HG03060 (cell line): ENCODE measurements at regions not wholly inside any gene's neighbourhood (a gene's known extent, or its start where the extent isn't known, plus 50 kb on each side); places are given as distances from the start of the nearest gene placed in this dataset.

Experiments used
- ATAC-seq: cut with Tn5 transposase; IDR thresholded peaks from one replicate; pipeline ENCODE4 v1.9.1; 2021; ENCODE audit warnings: low read depth, moderate number of reproducible peaks; ENCODE audit not compliant: unreplicated experiment

GRCh38 chr7:37504801-37505200, 56.1 kb upstream of the ELMO1 start:
- no peak for ATAC-seq

GRCh38 chr7:37505750-37506353, 57.2 kb upstream of the ELMO1 start:
- ATAC-seq, result no peak

- no peak for ATAC-seq
Measured at GRCh38 chr7:37508118-37508517, 59.5 kb upstream of the ELMO1 start.

GRCh38 chr7:37510043-37510634, 61.5 kb upstream of the ELMO1 start:
- ATAC-seq, result no peak

DNA sequence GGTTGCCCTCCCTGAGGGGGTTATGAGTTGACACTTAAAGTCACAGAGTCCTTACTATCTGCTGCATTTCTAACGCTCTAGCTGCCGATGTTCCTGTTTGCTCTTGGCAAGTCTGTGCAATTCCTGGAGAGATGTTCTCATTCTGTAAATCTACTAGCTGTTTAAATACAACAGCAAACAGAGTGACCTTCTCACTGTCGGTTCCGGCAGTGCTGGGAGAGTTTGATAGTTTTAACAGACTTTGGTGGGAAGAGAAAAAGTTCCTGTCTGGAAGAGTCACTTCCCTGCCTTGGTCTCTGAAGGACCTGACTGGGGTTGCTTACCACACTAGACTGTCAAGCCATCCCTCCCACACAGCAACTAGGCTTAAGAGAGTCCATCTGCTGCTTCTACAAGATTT, 63.3 kb upstream of the ELMO1 start:
- no peak for ATAC-seq

DNA sequence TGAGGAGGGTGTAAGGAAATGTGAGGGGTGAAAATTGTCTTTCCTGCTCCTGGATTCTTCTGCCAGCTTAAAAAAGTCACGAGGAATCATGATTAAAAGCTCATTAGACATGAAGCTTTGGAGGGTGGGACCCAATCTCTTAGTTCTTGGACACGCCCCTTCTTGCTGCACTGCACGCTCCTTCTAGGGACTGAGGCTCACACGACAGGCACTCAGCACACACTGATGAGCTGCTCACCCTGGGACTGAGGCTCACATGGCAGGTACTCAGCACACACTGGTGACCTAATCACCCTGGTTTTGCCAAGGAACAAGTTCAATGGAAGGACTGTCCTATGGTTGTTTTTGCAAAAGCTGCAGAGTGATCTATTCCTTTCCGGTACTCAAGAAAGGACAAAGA, 65.8 kb upstream of the ELMO1 start:
- no peak for ATAC-seq

- no peak for ATAC-seq
Measured at GRCh38 chr7:37516664-37517063, 68.0 kb upstream of the ELMO1 start.

DNA sequence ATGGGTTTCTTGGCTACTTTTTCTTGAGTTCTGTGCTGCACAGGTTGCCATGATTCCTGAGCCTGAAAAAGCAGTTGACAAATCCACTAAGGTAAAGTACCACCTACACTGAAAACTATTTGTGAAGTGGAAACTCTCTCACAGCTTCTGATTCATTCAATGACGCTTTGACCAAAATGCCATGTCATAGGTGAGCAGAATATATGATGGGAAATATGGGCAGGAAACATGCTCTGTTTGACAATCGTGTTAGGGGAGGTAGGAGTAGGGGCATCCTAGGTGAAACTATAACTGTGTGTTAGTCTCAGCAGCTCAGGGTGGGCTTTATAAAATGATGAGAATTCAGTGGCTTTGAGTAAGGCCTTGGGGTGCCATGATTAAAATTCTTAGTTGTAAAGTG, 69.6 kb upstream of the ELMO1 start:
- no peak for ATAC-seq

- no peak for ATAC-seq
Measured at GRCh38 chr7:37524056-37524455, 75.4 kb upstream of the ELMO1 start.

GRCh38 chr7:37524797-37525196, 76.1 kb upstream of the ELMO1 start:
- ATAC-seq, result no peak

DNA sequence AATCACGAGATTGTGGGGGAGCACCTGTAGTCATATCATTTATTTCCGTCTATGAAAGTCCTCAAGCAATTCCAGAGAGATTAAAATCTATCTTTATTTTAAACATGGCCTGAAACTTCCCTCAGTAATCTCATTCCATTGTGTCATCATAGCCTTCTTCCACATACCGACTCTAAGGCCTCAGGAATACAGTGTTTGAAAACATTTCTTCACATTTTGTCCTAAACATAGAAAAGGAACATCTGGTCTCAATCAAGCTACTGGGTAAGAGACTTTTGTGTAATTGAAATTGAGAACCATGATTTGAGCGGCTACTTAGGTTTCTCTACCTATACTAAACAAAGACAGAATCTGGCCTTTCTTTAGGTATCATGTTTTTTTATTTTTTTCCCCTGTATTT, 78.0 kb upstream of the ELMO1 start:
- ATAC-seq, result no peak

DNA sequence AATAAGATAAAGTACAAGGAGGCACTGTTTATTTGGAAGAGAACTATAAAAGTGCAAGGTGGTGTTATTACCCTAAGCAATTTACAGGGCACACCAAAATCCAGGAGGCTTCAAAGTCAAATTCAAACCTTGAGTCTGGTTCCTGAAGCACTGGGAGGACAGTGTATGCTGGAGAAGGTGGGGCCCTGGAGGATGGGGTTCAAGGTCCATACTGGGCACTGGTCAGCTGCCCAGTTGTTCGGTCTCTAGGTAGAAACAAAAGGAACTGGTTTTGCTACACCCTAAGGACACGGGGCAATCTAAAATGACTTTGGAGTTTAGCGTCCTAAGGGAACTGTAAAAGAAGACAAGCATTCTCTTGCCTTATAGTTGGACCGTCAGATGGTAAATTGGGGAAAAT, 78.4 kb upstream of the ELMO1 start:
- ATAC-seq, result no peak

DNA sequence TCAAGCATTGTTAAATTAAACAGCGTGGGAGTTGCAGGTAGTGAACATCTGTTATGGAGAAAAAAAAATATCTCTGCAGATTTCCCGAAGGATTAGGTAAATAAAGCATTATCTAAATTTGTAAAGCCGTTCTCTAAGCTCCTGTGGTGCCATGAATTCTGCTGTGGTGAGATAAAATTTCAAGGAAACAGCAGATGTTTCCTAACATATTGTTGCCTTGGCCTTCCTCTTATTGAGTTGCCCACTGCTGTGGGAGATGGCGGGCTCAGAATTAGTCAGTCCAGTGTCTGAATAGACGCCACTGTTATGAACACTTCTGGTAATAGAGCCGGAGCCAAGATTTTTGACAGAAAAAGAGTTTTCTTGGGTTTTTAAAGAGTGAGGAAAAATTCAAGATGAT, 82.6 kb upstream of the ELMO1 start:
- ATAC-seq, result no peak

GRCh38 chr7:37532636-37533035, 84.0 kb upstream of the ELMO1 start:
- no peak for ATAC-seq

DNA sequence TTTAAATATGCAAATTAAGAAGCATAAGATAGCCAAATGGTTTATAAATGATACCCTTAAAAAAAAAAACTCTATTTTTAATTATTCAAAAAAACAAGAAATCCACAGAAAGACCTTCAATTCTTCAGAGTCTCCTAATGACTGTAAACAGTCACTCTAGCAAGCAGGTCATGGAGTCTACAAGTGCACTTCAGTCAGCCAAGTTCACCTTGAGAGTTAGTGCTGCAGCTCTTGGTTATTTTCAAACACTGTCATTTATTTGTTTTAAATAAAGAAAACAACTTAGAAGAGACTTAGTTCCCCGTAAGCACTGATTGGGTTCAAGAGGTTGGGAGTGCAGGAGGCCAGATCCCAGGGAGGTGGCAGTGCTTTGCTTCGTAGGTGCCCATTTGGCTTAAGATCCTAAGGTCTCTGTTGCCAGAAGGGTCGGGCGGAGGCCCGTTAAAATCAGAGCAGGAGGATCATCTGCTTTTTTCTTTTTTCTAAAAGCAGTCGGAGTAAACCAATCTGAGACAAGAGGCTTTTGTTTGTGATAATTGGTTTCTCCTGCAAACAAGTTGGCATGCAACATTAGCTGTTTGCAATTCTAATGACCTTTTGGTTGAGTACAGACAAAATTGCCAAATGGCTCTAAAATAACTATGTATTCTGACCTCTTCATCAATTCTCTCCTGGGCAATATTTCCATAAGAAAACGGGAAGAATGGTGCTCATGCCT, 86.4 kb upstream of the ELMO1 start:
- ATAC-seq, result no peak

- no peak for ATAC-seq
Measured at GRCh38 chr7:37535841-37536240, 87.2 kb upstream of the ELMO1 start.

DNA sequence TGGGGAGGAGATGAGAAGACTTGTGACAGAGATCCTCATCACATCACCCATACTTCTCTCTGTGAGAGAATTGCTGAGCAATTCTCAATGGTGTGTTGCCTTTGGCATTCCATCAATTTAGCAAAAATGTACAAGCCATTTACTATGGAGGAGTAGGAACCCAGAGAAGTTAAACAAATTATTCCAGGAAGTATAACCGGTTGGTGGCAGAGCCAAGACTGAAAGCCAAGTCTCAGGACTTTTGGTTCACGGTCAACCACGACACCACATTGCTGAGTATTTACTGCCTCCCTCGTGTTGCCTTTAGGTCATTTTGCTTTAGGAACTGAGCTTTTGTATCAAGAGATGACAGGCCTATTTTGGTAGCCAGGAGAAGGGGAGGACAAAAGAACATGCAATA, 88.0 kb upstream of the ELMO1 start:
- no peak for ATAC-seq

GRCh38 chr7:37537439-37537838, 88.8 kb upstream of the ELMO1 start:
- no peak for ATAC-seq

- ATAC-seq, result no peak
Measured at GRCh38 chr7:37538945-37539344, 90.3 kb upstream of the ELMO1 start.

GRCh38 chr7:37540917-37541316, 92.3 kb upstream of the ELMO1 start:
- no peak for ATAC-seq

GRCh38 chr7:37541810-37542443, 93.3 kb upstream of the ELMO1 start:
- peak; percentile 49 for ATAC-seq
